ENCODE measurements at regions not wholly inside any gene's neighbourhood (a gene's known extent, or its start where the extent isn't known, plus 50 kb on each side); places are given as distances from the start of the nearest gene placed in this dataset.
"Not testable (repeated sequence)": the region's sequence is repeated elsewhere in the genome, so short reads cannot be mapped to it uniquely, and the experiment has no call there.

- Histone ChIP-seq H3K27me3 (ENCODE audit: control insufficient read depth, low read length) (no peaks in the 10 kb centered on the region), H3K36me3 (ENCODE audit: control insufficient read depth, low read length) (no peaks in the 10 kb centered on the region), H3K9me3 (ENCODE audit: control insufficient read depth, insufficient read depth, low read length) (peaks cover 7% of the 10 kb centered on the region; the same call in 1 of the 2 replicates), H3K9me2 (replicated peaks; ENCODE audit: control insufficient read depth, low read length) (no peaks in the 10 kb centered on the region), H3K27ac (ENCODE audit: low read depth, low read length) (no peak overlapping the region), H3K4me2 (ENCODE audit: low read length) (no peak overlapping the region), H3F3A (ENCODE audit: control insufficient read depth, insufficient read depth) (no peaks in the 10 kb centered on the region), H3K4me3 (ENCODE audit: low read length) (no peak overlapping the region), H4K20me1 (ENCODE audit: control insufficient read depth, insufficient read depth, low read depth, low read length) (no peaks in the 10 kb centered on the region), H3K4me1 (ENCODE audit: control insufficient read depth, low read length) (no peaks in the 10 kb centered on the region), H3K79me2 (ENCODE audit: control insufficient read depth, low read length) (no peaks in the 10 kb centered on the region)
- TF ChIP-seq EZH2phosphoT487 (IDR thresholded peaks at IDR 0.05; ENCODE audit: borderline replicate concordance, low read length) = no peak
- TF ChIP-seq, protein P1, sequence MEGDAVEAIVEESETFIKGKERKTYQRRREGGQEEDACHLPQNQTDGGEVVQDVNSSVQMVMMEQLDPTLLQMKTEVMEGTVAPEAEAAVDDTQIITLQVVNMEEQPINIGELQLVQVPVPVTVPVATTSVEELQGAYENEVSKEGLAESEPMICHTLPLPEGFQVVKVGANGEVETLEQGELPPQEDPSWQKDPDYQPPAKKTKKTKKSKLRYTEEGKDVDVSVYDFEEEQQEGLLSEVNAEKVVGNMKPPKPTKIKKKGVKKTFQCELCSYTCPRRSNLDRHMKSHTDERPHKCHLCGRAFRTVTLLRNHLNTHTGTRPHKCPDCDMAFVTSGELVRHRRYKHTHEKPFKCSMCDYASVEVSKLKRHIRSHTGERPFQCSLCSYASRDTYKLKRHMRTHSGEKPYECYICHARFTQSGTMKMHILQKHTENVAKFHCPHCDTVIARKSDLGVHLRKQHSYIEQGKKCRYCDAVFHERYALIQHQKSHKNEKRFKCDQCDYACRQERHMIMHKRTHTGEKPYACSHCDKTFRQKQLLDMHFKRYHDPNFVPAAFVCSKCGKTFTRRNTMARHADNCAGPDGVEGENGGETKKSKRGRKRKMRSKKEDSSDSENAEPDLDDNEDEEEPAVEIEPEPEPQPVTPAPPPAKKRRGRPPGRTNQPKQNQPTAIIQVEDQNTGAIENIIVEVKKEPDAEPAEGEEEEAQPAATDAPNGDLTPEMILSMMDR (IDR thresholded peaks at IDR 0.05; ENCODE audit: low read depth, low read length, poor library complexity, severe bottlenecking) = no peak
Measured at GRCh38 chr5:30438785-30439184, 754.7 kb upstream of the CDH6 start.

GRCh38 chr5:30436691-30437090 lies 756.8 kb upstream of the CDH6 start:
- Histone ChIP-seq H3K9me3 (ENCODE audit: control insufficient read depth, insufficient read depth, low read length) (peaks cover 7% of the 10 kb centered on the region; the same call in 1 of the 2 replicates), H3K4me3 (ENCODE audit: low read length) (no peak overlapping the region), H3K9me2 (replicated peaks; ENCODE audit: control insufficient read depth, low read length) (no peaks in the 10 kb centered on the region), H3K4me1 (ENCODE audit: control insufficient read depth, low read length) (no peaks in the 10 kb centered on the region), H3F3A (ENCODE audit: control insufficient read depth, insufficient read depth) (no peaks in the 10 kb centered on the region), H3K27ac (ENCODE audit: low read depth, low read length) (no peak overlapping the region), H4K20me1 (ENCODE audit: control insufficient read depth, insufficient read depth, low read depth, low read length) (no peaks in the 10 kb centered on the region), H3K36me3 (ENCODE audit: control insufficient read depth, low read length) (no peaks in the 10 kb centered on the region), H3K4me2 (ENCODE audit: low read length) (no peak overlapping the region), H3K79me2 (ENCODE audit: control insufficient read depth, low read length) (no peaks in the 10 kb centered on the region), H3K27me3 (ENCODE audit: control insufficient read depth, low read length) (no peaks in the 10 kb centered on the region)
- TF ChIP-seq EZH2phosphoT487 (IDR thresholded peaks at IDR 0.05; ENCODE audit: borderline replicate concordance, low read length) = no peak
- TF ChIP-seq, protein P1 (IDR thresholded peaks at IDR 0.05; ENCODE audit: low read depth, low read length, poor library complexity, severe bottlenecking) = no peak

DNA sequence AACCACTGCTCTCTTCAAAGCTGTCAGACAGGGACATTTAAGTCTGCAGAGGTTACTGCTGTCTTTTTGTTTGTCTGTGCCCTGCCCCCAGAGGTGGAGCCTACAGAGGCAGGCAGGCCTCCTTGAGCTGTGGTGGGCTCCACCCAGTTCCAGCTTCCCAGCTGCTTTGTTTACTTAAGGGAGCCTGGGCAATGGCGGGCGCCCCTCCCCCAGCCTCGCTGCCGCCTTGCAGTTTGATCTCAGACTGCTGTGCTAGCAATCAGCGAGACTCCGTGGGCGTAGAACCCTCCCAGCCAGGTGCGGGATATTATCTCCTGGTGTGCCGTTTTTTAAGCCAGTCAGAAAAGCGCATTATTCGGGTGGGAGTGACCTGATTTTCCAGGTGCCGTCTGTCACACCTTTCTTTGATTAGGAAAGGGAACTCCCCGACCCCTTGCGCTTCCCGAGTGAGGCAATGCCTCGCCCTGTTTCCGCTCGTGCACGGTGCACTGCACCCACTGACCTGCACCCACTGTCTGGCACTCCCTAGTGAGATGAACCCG lies 764.5 kb upstream of the CDH6 start:
- H3K36me3 ChIP-seq (ENCODE audit: control insufficient read depth, low read length); H3K4me2 ChIP-seq (ENCODE audit: low read length); H3F3A ChIP-seq (ENCODE audit: control insufficient read depth, insufficient read depth); H4K20me1 ChIP-seq (ENCODE audit: control insufficient read depth, insufficient read depth, low read depth, low read length); H3K27me3 ChIP-seq (ENCODE audit: control insufficient read depth, low read length); H3K79me2 ChIP-seq (ENCODE audit: control insufficient read depth, low read length); H3K9me3 ChIP-seq (ENCODE audit: control insufficient read depth, insufficient read depth, low read length); H3K9me2 ChIP-seq (replicated peaks; ENCODE audit: control insufficient read depth, low read length); H3K4me3 ChIP-seq (ENCODE audit: low read length); H3K4me1 ChIP-seq (ENCODE audit: control insufficient read depth, low read length); H3K27ac ChIP-seq (ENCODE audit: low read depth, low read length): not testable (repeated sequence)

- Histone ChIP-seq H3K27ac (ENCODE audit: low read depth, low read length) (no peak overlapping the region), H3K4me1 (ENCODE audit: control insufficient read depth, low read length) (no peaks in the 10 kb centered on the region), H3K36me3 (ENCODE audit: control insufficient read depth, low read length) (no peaks in the 10 kb centered on the region), H3K27me3 (ENCODE audit: control insufficient read depth, low read length) (no peaks in the 10 kb centered on the region), H3K4me2 (ENCODE audit: low read length) (no peak overlapping the region), H3K9me2 (replicated peaks; ENCODE audit: control insufficient read depth, low read length) (no peaks in the 10 kb centered on the region), H3K9me3 (ENCODE audit: control insufficient read depth, insufficient read depth, low read length) (no peaks in the 10 kb centered on the region), H3F3A (ENCODE audit: control insufficient read depth, insufficient read depth) (no peaks in the 10 kb centered on the region), H3K79me2 (ENCODE audit: control insufficient read depth, low read length) (no peaks in the 10 kb centered on the region), H3K4me3 (ENCODE audit: low read length) (no peak overlapping the region), H4K20me1 (ENCODE audit: control insufficient read depth, insufficient read depth, low read depth, low read length) (no peaks in the 10 kb centered on the region)
- no peak for TF ChIP-seq EZH2phosphoT487 (IDR thresholded peaks at IDR 0.05; ENCODE audit: borderline replicate concordance, low read length)
- TF ChIP-seq, protein P1 (IDR thresholded peaks at IDR 0.05; ENCODE audit: low read depth, low read length, poor library complexity, severe bottlenecking) = no peak
Measured at GRCh38 chr5:30414078-30414477, 779.4 kb upstream of the CDH6 start.
